ENCODE measurements at regions not wholly inside any gene's neighbourhood (a gene's known extent, or its start where the extent isn't known, plus 50 kb on each side); places are given as distances from the start of the nearest gene placed in this dataset.
"Not testable (repeated sequence)": the region's sequence is repeated elsewhere in the genome, so short reads cannot be mapped to it uniquely, and the experiment has no call there.

DNA sequence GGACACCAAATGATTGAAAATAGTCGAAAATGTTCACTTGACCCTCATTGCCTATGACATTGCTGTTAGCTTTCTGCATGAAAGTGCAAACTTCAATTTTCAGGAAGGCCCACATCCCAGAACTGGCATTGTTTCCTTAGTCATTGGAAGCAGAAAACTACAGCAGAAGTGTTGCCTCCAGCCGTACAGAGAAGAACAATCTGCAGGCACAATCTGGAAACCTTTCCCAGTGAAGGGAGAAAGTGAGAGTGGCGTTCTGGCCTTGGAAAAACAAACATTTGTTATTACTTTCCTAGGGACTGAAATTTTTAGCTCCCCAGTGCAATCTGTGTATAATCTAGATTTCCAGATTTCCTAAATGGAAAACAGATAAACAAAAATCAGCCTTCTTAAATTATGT lies 529.5 kb upstream of the RBFOX1 start:
- no peak overlapping the region for H3K27ac ChIP-seq
- H3K4me3 ChIP-seq, result no peak overlapping the region
- no peak for ATAC-seq (replicated peaks in 6 of 8)
- H3K4me1 ChIP-seq (replicated peaks in 1 of 2), result no peaks in the 10 kb centered on the region
- 0 to 75% (median 28%) methylated on average over 1 to 3 of the region's 3 CpGs; no CpG with 5 or more reads in 1 of the 10 experiments for WGBS, 10 experiments
- in situ Hi-C loops (cut with MboI; ENCODE audit: low pct_unique_long_range_greater_than_20kb in 2 of 9, low sequenced_read_pairs in 9 of 9, unreplicated experiment in 9 of 9), result loop anchor here in 1 of 9 experiments (25.0 kb wide), 1 partner anchor 109 kb away; no protein-coding TSS in a partner anchor

DNA sequence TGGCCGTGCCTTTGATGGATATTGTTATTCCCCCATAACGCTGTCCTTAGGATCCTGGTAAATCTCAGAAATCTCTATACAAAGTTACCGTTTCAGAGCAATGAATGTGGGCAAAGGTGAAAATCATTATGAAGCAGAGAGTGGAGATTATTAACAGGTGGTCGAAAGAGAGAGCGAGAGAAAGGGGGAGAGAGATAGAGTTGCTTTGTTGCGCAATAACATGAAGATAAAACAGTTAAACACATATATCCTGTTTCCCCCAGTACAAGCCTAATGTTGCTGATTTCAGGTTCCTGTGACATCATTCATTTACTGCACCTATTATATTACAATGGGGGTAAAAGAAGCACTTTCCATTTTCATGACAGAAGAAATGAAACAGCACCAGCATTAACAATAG lies 535.4 kb upstream of the RBFOX1 start:
- no peak overlapping the region for H3K4me3 ChIP-seq
- H3K4me1 ChIP-seq (replicated peaks in 1 of 2), result no peaks in the 10 kb centered on the region
- WGBS, 10 experiments, result 6 to 87% (median 50%) methylated on average over 2 to 6 of the region's 6 CpGs; no CpG with 5 or more reads in 3 of the 10 experiments
- in situ Hi-C loops (cut with MboI; ENCODE audit: low pct_unique_long_range_greater_than_20kb in 2 of 9, low sequenced_read_pairs in 9 of 9, unreplicated experiment in 9 of 9), result no loop called here
- no peak for ATAC-seq (replicated peaks in 6 of 8)
- H3K27ac ChIP-seq, result no peak overlapping the region

DNA sequence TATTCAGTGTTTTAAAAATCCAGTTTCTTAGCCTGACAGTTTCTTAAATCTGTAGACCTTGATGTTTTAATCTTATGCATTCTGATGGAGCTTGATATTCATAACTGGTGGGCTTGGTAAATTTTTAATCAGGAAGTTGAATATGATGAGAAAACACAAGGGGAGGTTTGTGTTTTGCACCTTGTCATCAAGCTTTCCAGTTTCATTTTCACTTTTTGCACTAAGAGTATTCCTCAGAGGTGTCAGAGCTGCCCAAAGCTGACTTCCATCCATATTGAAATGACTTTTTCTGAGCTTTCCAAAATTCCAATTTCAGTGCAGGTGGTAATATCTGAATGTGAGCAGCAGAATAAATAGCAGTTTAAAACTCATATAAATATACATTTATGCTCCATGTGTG lies 555.0 kb upstream of the RBFOX1 start:
- peaks cover 0 to 2% of the 10 kb centered on the region in 2 donors for H3K4me1 ChIP-seq (replicated peaks in 1 of 2)
- ATAC-seq (replicated peaks in 6 of 8), result no peak
- H3K4me3 ChIP-seq, result no peak overlapping the region
- H3K27ac ChIP-seq, result no peak overlapping the region
- in situ Hi-C loops (cut with MboI; ENCODE audit: low pct_unique_long_range_greater_than_20kb in 2 of 9, low sequenced_read_pairs in 9 of 9, unreplicated experiment in 9 of 9), result no loop called here

DNA sequence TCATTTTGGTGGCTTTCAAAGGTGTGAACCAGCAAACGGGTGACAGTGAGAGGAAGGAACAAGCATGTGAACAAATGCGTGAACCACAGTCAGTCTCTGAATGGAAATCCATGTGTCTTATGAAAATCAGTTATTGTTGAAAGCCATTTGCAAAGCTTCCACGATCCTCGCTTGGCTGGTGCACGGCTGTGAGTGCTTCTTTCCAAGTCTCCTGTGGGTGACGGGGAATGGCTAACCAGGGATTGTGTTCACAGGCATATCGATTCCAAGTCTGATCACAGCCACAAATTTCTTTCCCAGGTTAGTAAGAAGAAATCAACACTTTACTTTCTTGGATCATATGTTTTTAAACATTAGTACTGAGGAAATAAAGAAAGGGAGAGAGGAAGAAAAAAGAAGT lies 556.9 kb upstream of the RBFOX1 start:
- 33 to 97% (median 65%) methylated on average over 1 to 7 of the region's 7 CpGs; no CpG with 5 or more reads in 2 of the 10 experiments for WGBS, 10 experiments
- Histone ChIP-seq H3K27ac (no peak overlapping the region), H3K4me1 (replicated peaks in 1 of 2) (peaks cover 0 to 5% of the 10 kb centered on the region in 2 donors), H3K4me3 (no peak overlapping the region)
- ATAC-seq (replicated peaks in 6 of 8), result no peak
- in situ Hi-C loops (cut with MboI; ENCODE audit: low pct_unique_long_range_greater_than_20kb in 2 of 9, low sequenced_read_pairs in 9 of 9, unreplicated experiment in 9 of 9), result no loop called here

DNA sequence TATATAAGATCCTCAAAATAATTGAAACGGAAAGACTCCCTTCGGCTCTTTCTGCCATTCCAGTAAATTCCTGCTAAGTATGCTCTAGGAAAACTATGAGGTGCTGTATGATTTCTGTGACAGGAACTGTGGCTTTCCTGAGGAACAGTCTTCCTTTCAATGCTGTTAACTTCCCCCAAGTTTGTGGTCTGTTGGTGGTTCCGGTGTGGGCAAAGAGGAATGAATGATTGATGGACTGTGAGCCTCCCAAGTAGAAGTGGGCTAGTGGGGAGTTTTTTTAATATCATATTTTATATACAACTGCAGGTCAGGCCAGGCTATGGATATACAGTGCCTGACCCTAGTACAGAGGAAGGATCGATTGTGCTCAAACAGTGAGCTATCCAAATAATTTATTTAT lies 560.7 kb upstream of the RBFOX1 start:
- in situ Hi-C loops (cut with MboI; ENCODE audit: low pct_unique_long_range_greater_than_20kb in 2 of 9, low sequenced_read_pairs in 9 of 9, unreplicated experiment in 9 of 9), result no loop called here
- peaks cover 0 to 3% of the 10 kb centered on the region in 2 donors for H3K4me1 ChIP-seq (replicated peaks in 1 of 2)
- H3K4me3 ChIP-seq, result no peak overlapping the region
- H3K27ac ChIP-seq, result no peak overlapping the region
- ATAC-seq (replicated peaks in 6 of 8), result no peak
- WGBS, 10 experiments, result 0 to 100% (median 68%) methylated on average over 1 to 2 of the region's 4 CpGs; no CpG with 5 or more reads in 2 of the 10 experiments

DNA sequence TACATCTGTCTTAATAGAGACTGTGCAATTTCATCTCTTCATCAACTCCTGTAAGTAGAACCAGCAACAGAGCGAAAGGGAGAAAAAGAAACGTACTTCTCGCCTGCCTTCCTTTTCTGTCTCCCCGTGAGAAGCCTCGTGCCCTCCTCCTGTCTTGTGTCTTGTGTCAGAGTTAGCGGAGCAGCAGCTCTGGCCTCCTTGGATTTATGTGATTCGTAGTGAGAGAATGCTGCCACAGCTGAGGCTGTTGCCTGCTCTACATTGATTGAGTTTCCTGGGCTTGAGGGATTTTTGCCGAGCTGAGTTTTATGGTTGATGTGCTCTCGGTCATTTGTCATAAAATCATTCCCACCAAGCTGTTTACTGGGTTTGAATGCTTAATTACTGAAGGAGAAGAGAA lies 579.1 kb upstream of the RBFOX1 start:
- 0 to 57% (median 27%) methylated on average over 1 to 7 of the region's 9 CpGs; no CpG with 5 or more reads in 1 of the 10 experiments for WGBS, 10 experiments
- in situ Hi-C loops (cut with MboI; ENCODE audit: low pct_unique_long_range_greater_than_20kb in 2 of 9, low sequenced_read_pairs in 9 of 9, unreplicated experiment in 9 of 9), result no loop called here
- Histone ChIP-seq H3K4me1 (replicated peaks in 1 of 2) (peaks cover 0 to 55% of the 10 kb centered on the region in 2 donors), H3K4me3 (no peak overlapping the region), H3K27ac (peak overlapping the region in 1 of 2 donors; percentile 75)
- peak in 3 of 8 experiments; percentile 55 to 96 (median 96) for ATAC-seq (replicated peaks in 6 of 8)

DNA sequence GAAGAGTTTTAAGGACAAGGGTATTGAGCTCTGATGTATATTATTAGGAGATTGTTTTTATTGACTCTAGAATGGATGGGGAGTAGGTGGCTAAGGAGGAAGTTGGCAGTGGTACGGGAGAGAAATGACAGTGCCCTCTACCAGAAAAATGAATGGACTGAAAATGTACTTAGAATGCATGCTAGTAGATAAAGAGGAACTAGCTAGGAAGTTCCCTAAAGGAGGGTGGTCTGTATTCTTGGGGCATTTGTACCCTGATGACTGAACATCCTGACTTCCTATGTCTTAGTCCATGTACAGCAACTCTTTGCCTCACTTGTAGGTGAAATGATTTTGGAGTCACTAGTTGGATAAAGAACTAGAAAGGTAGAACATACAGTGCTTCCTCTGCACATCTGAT lies 581.5 kb upstream of the RBFOX1 start:
- in situ Hi-C loops (cut with MboI; ENCODE audit: low pct_unique_long_range_greater_than_20kb in 2 of 9, low sequenced_read_pairs in 9 of 9, unreplicated experiment in 9 of 9), result no loop called here
- no peak overlapping the region for H3K4me3 ChIP-seq
- 0 to 100% (median 88%) methylated on average over 1 of the region's 1 CpG; no CpG with 5 or more reads in 7 of the 10 experiments for WGBS, 10 experiments

DNA sequence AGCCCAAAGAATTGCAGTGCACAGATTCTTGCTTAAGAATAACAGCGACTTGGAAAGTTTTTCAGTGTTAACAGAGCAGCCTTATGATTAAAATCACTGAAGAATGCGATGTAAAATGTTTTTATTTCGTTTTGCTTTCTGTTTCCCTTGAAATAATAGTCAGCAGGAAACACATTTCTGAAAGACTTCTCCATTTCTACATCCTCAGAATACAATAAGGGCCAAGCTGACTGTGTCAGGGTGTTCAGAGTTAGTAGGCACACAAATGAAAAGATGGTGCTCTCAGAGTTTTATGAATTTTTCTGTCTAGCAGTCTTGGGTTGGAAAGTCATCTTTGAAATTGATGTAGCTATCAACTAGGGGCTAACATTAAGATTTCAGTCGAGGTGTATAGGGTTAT lies 582.9 kb upstream of the RBFOX1 start:
- Histone ChIP-seq H3K27ac (peak overlapping the region in 1 of 2 donors; percentile 22), H3K4me1 (replicated peaks in 1 of 2) (peaks cover 0 to 55% of the 10 kb centered on the region in 2 donors), H3K4me3 (no peak overlapping the region)
- ATAC-seq (replicated peaks in 6 of 8), result no peak
- in situ Hi-C loops (cut with MboI; ENCODE audit: low pct_unique_long_range_greater_than_20kb in 2 of 9, low sequenced_read_pairs in 9 of 9, unreplicated experiment in 9 of 9), result no loop called here
- WGBS, 10 experiments, result 0 to 100% (median 15%) methylated on average over 1 to 4 of the region's 4 CpGs; no CpG with 5 or more reads in 1 of the 10 experiments

More for the DNA sequence above, 581.5 kb upstream of the RBFOX1 start:
- Histone ChIP-seq H3K4me1 (replicated peaks in 1 of 2) (peaks cover 0 to 55% of the 10 kb centered on the region in 2 donors), H3K27ac (peak overlapping the region in 1 of 2 donors; percentile 48)
- ATAC-seq (replicated peaks in 6 of 8), result no peak

DNA sequence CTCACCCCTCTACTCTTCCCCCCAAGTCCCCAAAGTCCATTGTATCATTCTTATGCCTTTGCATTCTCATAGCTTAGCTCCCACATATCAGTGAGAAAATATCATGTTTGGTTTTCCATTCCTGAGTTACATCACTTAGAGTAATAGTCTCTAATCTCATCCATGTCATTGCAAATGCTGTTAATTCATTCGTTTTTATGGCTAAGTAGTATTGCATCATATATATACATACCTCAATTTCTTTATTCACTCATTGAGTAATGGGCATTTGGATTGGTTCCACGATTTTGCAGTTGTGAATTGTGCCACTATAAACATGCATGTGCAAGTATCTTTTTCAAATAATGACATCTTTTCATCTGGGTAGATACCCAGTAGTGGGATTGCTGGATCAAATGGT lies 596.3 kb upstream of the RBFOX1 start:
- WGBS, 10 experiments, result 0 to 78% (median 5%) methylated on average over 1 to 2 of the region's 2 CpGs; no CpG with 5 or more reads in 2 of the 10 experiments
- ATAC-seq (replicated peaks in 6 of 8); H3K27ac ChIP-seq; H3K4me1 ChIP-seq (replicated peaks in 1 of 2); H3K4me3 ChIP-seq; in situ Hi-C loops (cut with MboI; ENCODE audit: low pct_unique_long_range_greater_than_20kb in 2 of 9, low sequenced_read_pairs in 9 of 9, unreplicated experiment in 9 of 9): not testable (repeated sequence)

DNA sequence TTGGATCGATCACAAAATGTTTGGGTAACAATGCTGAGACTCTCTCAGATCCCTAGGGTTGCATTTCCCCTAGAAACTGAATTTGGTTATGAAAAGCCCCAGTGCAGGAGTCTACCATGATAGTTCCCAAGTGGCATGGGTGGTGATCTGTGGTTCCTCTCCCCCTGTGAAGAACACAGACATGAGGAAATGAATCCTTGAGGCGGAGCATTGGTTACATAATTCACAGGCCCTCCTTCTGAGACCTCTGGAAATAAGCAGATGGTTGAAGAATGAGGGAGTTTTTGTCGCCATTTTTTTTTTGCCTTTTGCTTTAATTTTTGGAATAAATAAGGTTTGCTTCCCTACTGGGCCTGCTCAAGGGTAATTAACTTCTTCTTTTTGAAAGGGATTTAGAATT lies 597.0 kb upstream of the RBFOX1 start:
- Histone ChIP-seq H3K4me1 (replicated peaks in 1 of 2) (peaks cover 0 to 4% of the 10 kb centered on the region in 2 donors), H3K4me3 (no peak overlapping the region), H3K27ac (no peak overlapping the region)
- 0 to 10% (median 0%) methylated on average over 1 to 3 of the region's 3 CpGs; no CpG with 5 or more reads in 1 of the 10 experiments for WGBS, 10 experiments
- in situ Hi-C loops (cut with MboI; ENCODE audit: low pct_unique_long_range_greater_than_20kb in 2 of 9, low sequenced_read_pairs in 9 of 9, unreplicated experiment in 9 of 9), result no loop called here
- ATAC-seq (replicated peaks in 6 of 8), result no peak

DNA sequence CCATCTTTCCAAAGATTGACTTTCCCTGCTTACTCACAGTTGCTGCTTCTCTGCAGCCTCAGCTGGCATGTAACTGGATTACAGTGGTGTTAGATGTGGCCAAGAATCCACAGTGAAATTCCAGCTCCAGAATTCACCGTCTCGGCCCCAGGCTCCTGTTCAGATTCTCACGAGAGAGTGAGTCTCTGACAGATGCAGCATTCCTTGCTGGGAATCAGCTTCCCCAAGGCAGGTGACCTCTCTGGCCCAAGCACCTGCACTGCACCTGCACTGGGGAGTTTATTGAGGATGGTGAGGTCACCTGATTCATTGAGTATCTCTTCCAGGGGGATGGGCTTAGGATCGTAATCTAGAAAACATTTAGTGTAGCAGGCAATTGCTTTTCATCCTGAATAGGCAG lies 600.5 kb upstream of the RBFOX1 start:
- 6 to 100% (median 68%) methylated on average over 2 to 3 of the region's 4 CpGs; no CpG with 5 or more reads in 3 of the 10 experiments for WGBS, 10 experiments
- Histone ChIP-seq H3K27ac (no peak overlapping the region), H3K4me1 (replicated peaks in 1 of 2) (peaks cover 0 to 27% of the 10 kb centered on the region in 2 donors), H3K4me3 (no peak overlapping the region)
- no peak for ATAC-seq (replicated peaks in 6 of 8)
- in situ Hi-C loops (cut with MboI; ENCODE audit: low pct_unique_long_range_greater_than_20kb in 2 of 9, low sequenced_read_pairs in 9 of 9, unreplicated experiment in 9 of 9), result no loop called here

DNA sequence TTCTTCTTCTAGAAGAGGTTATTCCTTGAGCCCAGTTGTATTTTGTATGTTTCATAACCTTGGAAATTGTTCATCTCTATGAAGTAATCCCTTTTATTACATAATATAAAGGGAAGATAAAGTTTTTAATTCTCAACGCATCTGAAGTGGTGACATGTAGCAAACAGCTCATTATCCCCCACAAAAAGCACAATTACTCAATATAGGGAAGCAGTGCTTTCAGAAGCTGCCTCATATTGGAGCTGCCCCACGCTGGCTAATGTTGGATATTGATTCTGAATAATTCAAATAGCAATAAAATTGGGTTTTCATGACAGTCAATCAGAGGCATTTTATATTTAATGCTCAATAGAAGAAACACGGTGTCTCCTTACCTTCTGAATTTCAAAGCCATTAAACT lies 604.3 kb upstream of the RBFOX1 start:
- in situ Hi-C loops (cut with MboI; ENCODE audit: low pct_unique_long_range_greater_than_20kb in 2 of 9, low sequenced_read_pairs in 9 of 9, unreplicated experiment in 9 of 9), result no loop called here
- 0 to 81% (median 50%) methylated on average over 1 to 3 of the region's 3 CpGs; no CpG with 5 or more reads in 3 of the 10 experiments for WGBS, 10 experiments
- peak in 3 of 8 experiments; percentile 12 to 39 (median 28) for ATAC-seq (replicated peaks in 6 of 8)
- Histone ChIP-seq H3K4me3 (no peak overlapping the region), H3K4me1 (replicated peaks in 1 of 2) (peaks cover 0 to 39% of the 10 kb centered on the region in 2 donors), H3K27ac (no peak overlapping the region)

DNA sequence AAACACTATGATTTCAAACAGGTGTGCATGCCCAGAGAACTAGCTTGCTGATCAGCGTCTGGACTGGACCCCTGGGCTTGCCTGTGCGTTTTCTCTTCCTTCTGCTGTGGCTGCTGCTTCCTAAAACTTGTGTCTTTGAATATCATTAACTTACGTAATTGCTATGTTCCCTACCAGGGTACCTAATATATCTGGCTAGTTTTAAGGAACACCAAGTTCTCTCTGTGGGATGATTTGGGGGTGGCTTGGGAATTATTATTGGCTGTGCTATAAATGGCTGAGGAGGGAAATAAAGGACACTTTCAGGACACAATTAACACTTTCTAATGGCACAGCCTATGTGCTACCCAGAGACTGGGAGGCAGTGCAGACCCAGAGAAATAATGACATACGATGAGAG lies 606.0 kb upstream of the RBFOX1 start:
- in situ Hi-C loops (cut with MboI; ENCODE audit: low pct_unique_long_range_greater_than_20kb in 2 of 9, low sequenced_read_pairs in 9 of 9, unreplicated experiment in 9 of 9), result no loop called here
- no peak for ATAC-seq (replicated peaks in 6 of 8)

DNA sequence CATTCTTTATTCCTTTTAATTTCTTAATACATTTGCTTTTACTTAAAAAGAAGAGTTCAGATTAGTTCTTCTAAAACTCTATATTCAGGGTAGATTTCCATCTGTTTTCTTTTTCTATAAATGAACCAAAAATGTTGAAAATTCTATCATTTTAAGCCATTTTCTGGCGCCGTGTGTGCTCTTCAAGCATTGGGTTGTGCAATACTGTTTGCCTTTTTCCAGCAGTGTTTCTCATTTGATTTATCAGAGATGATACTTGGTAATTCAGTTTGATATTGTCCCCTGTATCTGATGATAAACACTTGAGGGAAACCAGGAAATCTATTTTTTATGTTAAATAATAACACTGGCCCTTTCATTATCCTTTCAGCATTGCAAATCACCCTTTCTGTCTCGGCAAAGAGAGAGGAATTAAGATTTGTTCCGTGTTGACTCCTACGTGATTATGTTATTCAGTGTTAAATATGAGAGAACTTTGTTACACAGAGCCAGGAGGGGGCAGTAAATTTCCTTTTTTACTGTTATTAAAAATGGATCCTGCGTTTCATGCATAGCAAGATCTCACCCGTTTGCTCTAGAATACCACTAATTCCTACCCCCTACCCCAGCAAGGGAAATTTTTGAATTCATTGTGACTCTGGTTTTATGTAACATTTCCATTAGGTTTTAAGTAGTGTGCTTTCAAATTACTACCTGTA lies 606.9 kb upstream of the RBFOX1 start:
- ATAC-seq (replicated peaks in 6 of 8), result peak in 2 of 8 experiments; percentile 27 to 28
- Histone ChIP-seq H3K4me3 (no peak overlapping the region), H3K27ac (no peak overlapping the region), H3K4me1 (replicated peaks in 1 of 2) (peaks cover 0 to 37% of the 10 kb centered on the region in 2 donors)
- WGBS, 10 experiments, result 0 to 60% (median 40%) methylated on average over 2 to 7 of the region's 7 CpGs
- in situ Hi-C loops (cut with MboI; ENCODE audit: low pct_unique_long_range_greater_than_20kb in 2 of 9, low sequenced_read_pairs in 9 of 9, unreplicated experiment in 9 of 9), result no loop called here

More for the DNA sequence above, 606.0 kb upstream of the RBFOX1 start:
- Histone ChIP-seq H3K4me3 (no peak overlapping the region), H3K27ac (no peak overlapping the region), H3K4me1 (replicated peaks in 1 of 2) (peaks cover 0 to 37% of the 10 kb centered on the region in 2 donors)
- WGBS, 10 experiments, result 19 to 100% (median 80%) methylated on average over 1 to 3 of the region's 4 CpGs; no CpG with 5 or more reads in 5 of the 10 experiments

Data from motor neuron (in vitro differentiated cells).